ENCODE measurements at regions not wholly inside any gene's neighbourhood (a gene's known extent, or its start where the extent isn't known, plus 50 kb on each side); places are given as distances from the start of the nearest gene placed in this dataset.

DNA sequence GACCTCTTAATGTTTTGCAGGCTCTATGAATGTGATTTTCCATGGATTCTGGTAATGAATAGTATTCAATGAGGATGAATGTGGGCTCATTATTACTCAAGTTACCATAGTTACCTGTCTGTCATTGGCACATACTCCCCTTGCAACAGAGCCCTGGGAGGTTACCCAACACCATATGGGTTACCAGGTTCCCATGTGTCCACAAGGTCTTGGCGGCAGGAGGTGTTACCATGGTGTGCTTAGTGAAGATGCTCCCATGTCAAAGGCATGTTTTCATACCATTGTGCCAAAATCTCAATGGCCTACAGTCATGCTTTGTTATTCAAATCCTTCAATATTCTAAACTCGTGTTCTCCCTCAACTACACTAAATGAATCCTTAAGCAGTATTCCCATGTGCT, 232.5 kb downstream of the HDGFL1 start:
- TF ChIP-seq, protein P1, sequence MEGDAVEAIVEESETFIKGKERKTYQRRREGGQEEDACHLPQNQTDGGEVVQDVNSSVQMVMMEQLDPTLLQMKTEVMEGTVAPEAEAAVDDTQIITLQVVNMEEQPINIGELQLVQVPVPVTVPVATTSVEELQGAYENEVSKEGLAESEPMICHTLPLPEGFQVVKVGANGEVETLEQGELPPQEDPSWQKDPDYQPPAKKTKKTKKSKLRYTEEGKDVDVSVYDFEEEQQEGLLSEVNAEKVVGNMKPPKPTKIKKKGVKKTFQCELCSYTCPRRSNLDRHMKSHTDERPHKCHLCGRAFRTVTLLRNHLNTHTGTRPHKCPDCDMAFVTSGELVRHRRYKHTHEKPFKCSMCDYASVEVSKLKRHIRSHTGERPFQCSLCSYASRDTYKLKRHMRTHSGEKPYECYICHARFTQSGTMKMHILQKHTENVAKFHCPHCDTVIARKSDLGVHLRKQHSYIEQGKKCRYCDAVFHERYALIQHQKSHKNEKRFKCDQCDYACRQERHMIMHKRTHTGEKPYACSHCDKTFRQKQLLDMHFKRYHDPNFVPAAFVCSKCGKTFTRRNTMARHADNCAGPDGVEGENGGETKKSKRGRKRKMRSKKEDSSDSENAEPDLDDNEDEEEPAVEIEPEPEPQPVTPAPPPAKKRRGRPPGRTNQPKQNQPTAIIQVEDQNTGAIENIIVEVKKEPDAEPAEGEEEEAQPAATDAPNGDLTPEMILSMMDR (IDR thresholded peaks at IDR 0.05; ENCODE audit: extremely low read depth in 1 of 2, insufficient read depth in 1 of 2, low read depth in 1 of 2, low read length in 2 of 2) = no peak
- TF ChIP-seq EZH2 (IDR thresholded peaks at IDR 0.05; ENCODE audit: borderline replicate concordance, low read depth, low read length, severe bottlenecking) (no peak), POLR2A (IDR thresholded peaks at IDR 0.05; ENCODE audit: low read depth, low read length) (no peak)
- TF ChIP-seq, protein P2, sequence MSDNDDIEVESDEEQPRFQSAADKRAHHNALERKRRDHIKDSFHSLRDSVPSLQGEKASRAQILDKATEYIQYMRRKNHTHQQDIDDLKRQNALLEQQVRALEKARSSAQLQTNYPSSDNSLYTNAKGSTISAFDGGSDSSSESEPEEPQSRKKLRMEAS (IDR thresholded peaks at IDR 0.05; ENCODE audit: insufficient read depth, insufficient read length) = no peak
